HTR-8/SVneo (cell line): ENCODE measurements at regions not wholly inside any gene's neighbourhood (a gene's known extent, or its start where the extent isn't known, plus 50 kb on each side); places are given as distances from the start of the nearest gene placed in this dataset.

ENCODE experiments used
- DNase-seq: peaks from one replicate; pipeline ENCODE4 v3.0.0; 2011; ENCODE audit warnings: low spot score, mixed read lengths; ENCODE audit not compliant: insufficient read length
- FAIRE-seq: peaks from 2 replicates; lab custom pipeline; 2011; peaks lifted over from hg19 to GRCh38; lab: Jason Lieb, UNC

GRCh38 chr15:61743345-61743909 is 316.8 kb downstream of the VPS13C start:
- DNase-seq (no peak), FAIRE-seq (no peak)

- no peak for FAIRE-seq
- no peak for DNase-seq
Observed at GRCh38 chr15:61742591-61742990, 317.7 kb downstream of the VPS13C start.

GRCh38 chr15:61736790-61737189 is 323.5 kb downstream of the VPS13C start:
- no peak for FAIRE-seq
- no peak for DNase-seq

GRCh38 chr15:61731099-61731498 is 329.1 kb downstream of the VPS13C start:
- no peak for FAIRE-seq
- no peak for DNase-seq

GRCh38 chr15:61729646-61730045 is 330.6 kb downstream of the VPS13C start:
- DNase-seq, result no peak
- FAIRE-seq, result no peak

GRCh38 chr15:61726166-61726565 is 334.1 kb downstream of the VPS13C start:
- no peak for DNase-seq
- no peak for FAIRE-seq

GRCh38 chr15:61725251-61725650 is 335.0 kb downstream of the VPS13C start:
- DNase-seq, result no peak
- FAIRE-seq, result no peak

GRCh38 chr15:61724251-61724939 is 335.9 kb downstream of the VPS13C start:
- no peak for DNase-seq
- no peak for FAIRE-seq

GRCh38 chr15:61721418-61721817 is 338.8 kb downstream of the VPS13C start:
- DNase-seq, result no peak
- FAIRE-seq, result no peak

- FAIRE-seq (no peak), DNase-seq (no peak)
Observed at GRCh38 chr15:61720197-61720704, 340.0 kb downstream of the VPS13C start.

GRCh38 chr15:61715082-61715481 is 345.2 kb downstream of the VPS13C start:
- no peak for FAIRE-seq
- DNase-seq, result no peak

GRCh38 chr15:61712129-61712759 is 348.0 kb downstream of the VPS13C start:
- FAIRE-seq (no peak), DNase-seq (no peak)

- DNase-seq, result no peak
Observed at GRCh38 chr15:61702224-61703020, 357.8 kb downstream of the VPS13C start.

GRCh38 chr15:61701455-61701854 is 358.8 kb downstream of the VPS13C start:
- FAIRE-seq, result no peak
- DNase-seq, result no peak

More at GRCh38 chr15:61702224-61703020, 357.8 kb downstream of the VPS13C start:
- no peak for FAIRE-seq

- no peak for FAIRE-seq
- DNase-seq, result no peak
Observed at GRCh38 chr15:61700803-61701202, 359.4 kb downstream of the VPS13C start.

- DNase-seq (no peak), FAIRE-seq (no peak)
Observed at GRCh38 chr15:61697796-61698195, 362.5 kb downstream of the VPS13C start.

- DNase-seq (no peak), FAIRE-seq (no peak)
Observed at GRCh38 chr15:61689067-61689466, 371.2 kb downstream of the VPS13C start.

GRCh38 chr15:61687651-61688050 is 372.6 kb downstream of the VPS13C start:
- no peak for DNase-seq
- FAIRE-seq, result no peak

GRCh38 chr15:61687124-61687523 is 373.1 kb downstream of the VPS13C start:
- FAIRE-seq (no peak), DNase-seq (no peak)

GRCh38 chr15:61685971-61686370 is 374.3 kb downstream of the VPS13C start:
- no peak for DNase-seq

GRCh38 chr15:61685534-61685933 is 374.7 kb downstream of the VPS13C start:
- no peak for FAIRE-seq
- no peak for DNase-seq

More at GRCh38 chr15:61685971-61686370, 374.3 kb downstream of the VPS13C start:
- no peak for FAIRE-seq
